ENCODE measurements at regions not wholly inside any gene's neighbourhood (a gene's known extent, or its start where the extent isn't known, plus 50 kb on each side); places are given as distances from the start of the nearest gene placed in this dataset.

- intact Hi-C loops (cut with micrococcal nuclease) = no loop called here
- no peaks in the 10 kb centered on the region for H3K27me3 ChIP-seq (ENCODE audit: insufficient read depth, low read length)
- TF ChIP-seq JUND (IDR thresholded peaks at IDR 0.05) (no peak), CEBPB (IDR thresholded peaks at IDR 0.05; ENCODE audit: low read depth) (no peak), EGR1 (IDR thresholded peaks at IDR 0.05; ENCODE audit: low read depth) (no peak), POLR2A (IDR thresholded peaks at IDR 0.05; ENCODE audit: borderline replicate concordance, extremely low read depth, insufficient read depth, insufficient read length) (no peak), ZFX (IDR thresholded peaks at IDR 0.05) (no peak), ZNF274 (IDR thresholded peaks at IDR 0.05; ENCODE audit: low read depth, low read length) (no peak), EZH2phosphoT487 (IDR thresholded peaks at IDR 0.05; ENCODE audit: borderline replicate concordance) (no peak), CTCF (IDR thresholded peaks at IDR 0.05 in 2 of 3, conservative IDR thresholded peaks at IDR 0.05 in 1 of 3; ENCODE audit: borderline replicate concordance in 1 of 3, insufficient read depth in 1 of 3, low read depth in 2 of 3, low read length in 2 of 3) (no peak), ATF3 (IDR thresholded peaks at IDR 0.05) (no peak), REST (IDR thresholded peaks at IDR 0.05; ENCODE audit: low read depth) (no peak)
- DNase-seq (ENCODE audit: low read depth, low spot score) (no peak), ATAC-seq (no peak)
- H4K20me1 ChIP-seq (ENCODE audit: insufficient read depth) = no peaks in the 10 kb centered on the region
- no peaks in the 10 kb centered on the region for H3K36me3 ChIP-seq (ENCODE audit: control insufficient read depth in 1 of 2, insufficient read depth in 2 of 2, low read length in 2 of 2)
- no peak overlapping the region for H3K27ac ChIP-seq (ENCODE audit: low read depth, low read length)
- no peaks in the 10 kb centered on the region for H3K79me2 ChIP-seq (ENCODE audit: insufficient read depth, low read length)
- H3K4me2 ChIP-seq (ENCODE audit: low read length) = no peak overlapping the region
- no TSS peak for BruUV-seq (replicated peaks)
- no peaks in the 10 kb centered on the region for H3K9me3 ChIP-seq (ENCODE audit: control insufficient read depth in 1 of 2, insufficient read depth in 1 of 2, low read depth in 1 of 2, low read length in 2 of 2)
- ChIA-PET RAD21 (ENCODE audit: low non-redundant PET in 1 of 2, low total read pairs in 2 of 2, uncharacterized antibody in 2 of 2, unreplicated experiment in 2 of 2) (no interaction called here), CTCF (interaction anchor here (1.2 kb wide), 1 partner anchor 22 kb away, joined by 6 read pairs; no protein-coding TSS in a partner anchor), POLR2A (no interaction called here)
- H3K4me1 ChIP-seq (ENCODE audit: control insufficient read depth in 1 of 2, insufficient read depth in 2 of 2, low read length in 2 of 2) = no peaks in the 10 kb centered on the region
- no peaks in the 10 kb centered on the region for H3K9me2 ChIP-seq (ENCODE audit: insufficient read depth)
- H3K9ac ChIP-seq (ENCODE audit: low read length) = no peak overlapping the region
- peak overlapping the region; percentile 43 for H2AFZ ChIP-seq (ENCODE audit: low read depth, low read length, poor library complexity, severe bottlenecking)
- H3K4me3 ChIP-seq (replicated peaks in 1 of 2; ENCODE audit: low read depth in 1 of 2, low read length in 2 of 2) = no peak overlapping the region
These were observed 123.5 kb upstream of the AGR3 start for GRCh38 chr7:17005271-17005670.

Data from HCT116 (cell line).